Adipocyte (in vitro differentiated cells): ENCODE measurements at regions not wholly inside any gene's neighbourhood (a gene's known extent, or its start where the extent isn't known, plus 50 kb on each side); places are given as distances from the start of the nearest gene placed in this dataset.

Experiments used
- DNase-seq: peaks from one replicate; pipeline ENCODE4 v3.0.0-alpha.2; 2015; ENCODE audit warnings: low read depth
- H3K27me3 ChIP-seq: replicated peaks from 2 replicates; pipeline ENCODE4 v1.7.0; 2013; ENCODE audit warnings: mild to moderate bottlenecking, low read length, moderate library complexity; ENCODE audit not compliant: control insufficient read depth, insufficient read depth
- H3K36me3 ChIP-seq: 2 replicates; pipeline ENCODE4 v1.7.0; 2013; ENCODE audit warnings: low read length, mild to moderate bottlenecking, moderate library complexity; ENCODE audit not compliant: control insufficient read depth, insufficient read depth, severe bottlenecking
- H3K4me1 ChIP-seq: 2 replicates; pipeline ENCODE4 v1.7.0; 2013; ENCODE audit warnings: mild to moderate bottlenecking, low read length, moderate library complexity; ENCODE audit not compliant: control insufficient read depth, insufficient read depth
- H3K4me3 ChIP-seq: 2 replicates; pipeline ENCODE4 v1.7.0; 2013; ENCODE audit warnings: mild to moderate bottlenecking, low read length, moderate library complexity
- H3K9ac ChIP-seq: 2 replicates; pipeline ENCODE4 v1.7.0; 2013; ENCODE audit warnings: mild to moderate bottlenecking, low read length, moderate library complexity
- H3K9me3 ChIP-seq: 2 replicates; pipeline ENCODE4 v1.7.0; 2013; ENCODE audit warnings: mild to moderate bottlenecking, low read length, moderate library complexity; ENCODE audit not compliant: control insufficient read depth

GRCh38 chr1:14308460-14308859 is 290.0 kb upstream of the KAZN start:
- DNase-seq = no peak
- no peaks in the 10 kb centered on the region for H3K27me3 ChIP-seq
- H3K9ac ChIP-seq = no peak overlapping the region
- H3K4me3 ChIP-seq = no peak overlapping the region
- peaks cover 5% of the 10 kb centered on the region for H3K9me3 ChIP-seq
- no peaks in the 10 kb centered on the region for H3K36me3 ChIP-seq
- H3K4me1 ChIP-seq = peaks cover 29% of the 10 kb centered on the region

- Histone ChIP-seq H3K9me3 (peaks cover 5% of the 10 kb centered on the region), H3K4me1 (peaks cover 24% of the 10 kb centered on the region), H3K9ac (no peak overlapping the region), H3K36me3 (no peaks in the 10 kb centered on the region), H3K27me3 (no peaks in the 10 kb centered on the region), H3K4me3 (no peak overlapping the region)
- DNase-seq = no peak
Measured at GRCh38 chr1:14309984-14310383, 288.5 kb upstream of the KAZN start.

GRCh38 chr1:14310476-14310875 is 288.0 kb upstream of the KAZN start:
- DNase-seq = no peak
- Histone ChIP-seq H3K4me1 (peaks cover 19% of the 10 kb centered on the region), H3K36me3 (no peaks in the 10 kb centered on the region), H3K27me3 (no peaks in the 10 kb centered on the region), H3K9ac (no peak overlapping the region), H3K4me3 (no peak overlapping the region), H3K9me3 (peaks cover 5% of the 10 kb centered on the region)

- no peak for DNase-seq
- Histone ChIP-seq H3K4me3 (no peak overlapping the region), H3K36me3 (no peaks in the 10 kb centered on the region), H3K4me1 (peaks cover 9% of the 10 kb centered on the region), H3K27me3 (no peaks in the 10 kb centered on the region), H3K9ac (no peak overlapping the region), H3K9me3 (peaks cover 5% of the 10 kb centered on the region)
Measured at GRCh38 chr1:14313731-14314431, 284.6 kb upstream of the KAZN start.

GRCh38 chr1:14318830-14319229 is 279.7 kb upstream of the KAZN start:
- H3K36me3 ChIP-seq = no peaks in the 10 kb centered on the region
- no peak overlapping the region for H3K4me3 ChIP-seq
- no peaks in the 10 kb centered on the region for H3K9me3 ChIP-seq
- H3K4me1 ChIP-seq = peaks cover 12% of the 10 kb centered on the region
- no peak overlapping the region for H3K9ac ChIP-seq
- no peak for DNase-seq
- no peaks in the 10 kb centered on the region for H3K27me3 ChIP-seq

DNA sequence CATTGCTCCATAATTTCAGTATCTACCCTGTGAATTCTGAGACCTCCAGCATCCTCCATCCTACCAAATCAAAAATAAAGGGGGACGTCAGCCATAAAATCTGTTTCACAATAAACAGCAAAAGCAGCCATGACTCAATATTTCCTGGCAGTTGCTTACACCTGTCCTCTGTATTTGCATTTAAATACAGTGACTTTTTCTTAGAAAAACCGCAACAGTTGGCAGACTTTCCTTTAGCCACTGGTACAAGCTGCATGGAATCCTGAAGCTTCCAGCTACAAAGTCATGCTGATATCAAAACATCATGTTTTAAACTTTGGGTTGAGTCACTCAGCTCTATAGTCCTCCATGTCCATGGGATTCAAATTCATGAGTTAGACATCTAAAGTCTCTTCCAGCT is 278.0 kb upstream of the KAZN start:
- H3K9me3 ChIP-seq = no peaks in the 10 kb centered on the region
- DNase-seq = peak; percentile 3
- H3K9ac ChIP-seq = no peak overlapping the region
- no peaks in the 10 kb centered on the region for H3K36me3 ChIP-seq
- no peak overlapping the region for H3K4me3 ChIP-seq
- no peaks in the 10 kb centered on the region for H3K27me3 ChIP-seq
- H3K4me1 ChIP-seq = peaks cover 3% of the 10 kb centered on the region

GRCh38 chr1:14320986-14321385 is 277.5 kb upstream of the KAZN start:
- Histone ChIP-seq H3K9ac (no peak overlapping the region), H3K27me3 (no peaks in the 10 kb centered on the region), H3K4me3 (no peak overlapping the region), H3K36me3 (no peaks in the 10 kb centered on the region), H3K9me3 (no peaks in the 10 kb centered on the region), H3K4me1 (peaks cover 3% of the 10 kb centered on the region)
- DNase-seq = no peak

DNA sequence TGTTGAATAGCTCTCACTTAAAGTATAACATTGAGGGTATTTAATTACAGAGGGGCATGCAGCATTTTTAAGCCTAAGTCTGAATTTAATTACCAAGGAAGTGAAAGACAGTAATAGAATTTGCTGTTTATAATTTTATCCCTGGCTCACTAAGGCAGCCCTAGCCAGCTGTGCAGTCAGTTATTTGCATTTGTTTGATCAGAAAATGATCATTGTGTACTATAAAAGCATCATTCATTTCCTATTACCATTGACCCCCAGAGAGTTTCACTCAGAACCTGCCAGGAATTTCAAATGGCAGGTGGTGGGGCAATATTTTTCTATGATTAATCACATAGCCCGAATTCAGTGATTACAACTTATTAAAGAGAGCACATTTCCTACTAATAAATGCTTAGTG is 277.1 kb upstream of the KAZN start:
- H3K4me1 ChIP-seq = peaks cover 3% of the 10 kb centered on the region
- H3K4me3 ChIP-seq = no peak overlapping the region

DNA sequence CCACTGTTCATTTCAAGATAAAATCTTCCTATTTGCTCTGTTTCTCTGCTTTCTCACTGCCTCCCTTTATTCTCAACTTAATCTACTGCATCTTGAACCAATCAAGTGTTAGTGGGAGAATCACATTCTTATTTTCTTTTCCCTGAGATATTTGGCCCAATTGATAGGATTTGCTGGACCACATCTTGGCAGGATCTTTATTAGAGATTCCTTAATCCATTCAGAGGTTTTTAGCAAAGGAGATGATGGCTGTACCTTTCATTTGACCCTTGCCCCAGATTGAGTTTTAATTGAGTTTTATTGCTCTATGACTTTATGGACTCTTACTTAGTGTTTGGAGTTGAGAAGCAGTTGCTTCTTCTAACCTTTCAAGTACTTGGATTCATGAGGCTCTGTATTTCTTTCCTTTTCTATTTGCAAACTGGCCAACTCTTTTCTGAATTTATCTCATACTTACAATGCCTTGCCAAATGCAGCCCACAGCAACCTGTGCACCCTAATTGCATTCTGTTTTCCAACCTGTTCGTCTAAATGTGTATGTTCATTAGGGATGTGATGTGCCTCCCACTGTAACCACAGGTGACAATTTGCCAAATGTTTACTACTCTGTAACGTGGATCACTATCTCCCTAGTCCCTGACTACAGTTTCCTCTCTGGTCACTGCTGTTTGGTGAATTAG is 274.8 kb upstream of the KAZN start:
- Histone ChIP-seq H3K4me3 (no peak overlapping the region), H3K27me3 (no peaks in the 10 kb centered on the region), H3K9me3 (no peaks in the 10 kb centered on the region), H3K36me3 (no peaks in the 10 kb centered on the region), H3K4me1 (peaks cover 3% of the 10 kb centered on the region), H3K9ac (no peak overlapping the region)
- DNase-seq = no peak

More for the DNA sequence above, 277.1 kb upstream of the KAZN start:
- no peaks in the 10 kb centered on the region for H3K9me3 ChIP-seq
- no peak overlapping the region for H3K9ac ChIP-seq
- no peak for DNase-seq
- H3K27me3 ChIP-seq = no peaks in the 10 kb centered on the region
- no peaks in the 10 kb centered on the region for H3K36me3 ChIP-seq

GRCh38 chr1:14324248-14324630 is 274.2 kb upstream of the KAZN start:
- H3K9me3 ChIP-seq = no peaks in the 10 kb centered on the region
- no peaks in the 10 kb centered on the region for H3K36me3 ChIP-seq
- H3K27me3 ChIP-seq = no peaks in the 10 kb centered on the region
- no peak overlapping the region for H3K4me3 ChIP-seq
- H3K9ac ChIP-seq = no peak overlapping the region
- H3K4me1 ChIP-seq = peaks cover 3% of the 10 kb centered on the region
- no peak for DNase-seq

DNA sequence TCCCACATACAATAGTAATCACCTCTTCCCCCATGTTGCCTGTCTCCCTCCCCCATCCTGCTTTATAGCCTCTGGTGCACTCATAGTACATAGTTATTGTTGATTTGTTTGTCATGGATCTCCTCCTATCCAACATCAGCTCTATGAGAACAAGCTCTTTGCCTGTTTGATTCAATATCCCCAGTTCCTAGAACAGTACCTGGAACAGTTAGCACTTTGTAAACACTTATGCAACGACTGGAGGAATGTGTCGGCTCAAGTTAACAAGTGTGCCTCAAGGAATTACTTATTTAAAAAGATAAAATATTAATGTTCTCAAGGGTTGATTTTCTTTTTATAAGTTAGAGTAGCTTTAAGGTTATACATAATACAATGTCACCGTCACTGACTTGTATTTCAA is 271.6 kb upstream of the KAZN start:
- H3K36me3 ChIP-seq = no peaks in the 10 kb centered on the region
- no peak overlapping the region for H3K9ac ChIP-seq
- H3K9me3 ChIP-seq = peaks cover 7% of the 10 kb centered on the region
- H3K4me3 ChIP-seq = no peak overlapping the region
- no peaks in the 10 kb centered on the region for H3K4me1 ChIP-seq
- no peaks in the 10 kb centered on the region for H3K27me3 ChIP-seq
- DNase-seq = no peak
